GM23248 (cell line): ENCODE measurements at regions not wholly inside any gene's neighbourhood (a gene's known extent, or its start where the extent isn't known, plus 50 kb on each side); places are given as distances from the start of the nearest gene placed in this dataset.

Source experiments
- EZH2 ChIP-seq: fragments of 200-600 bp; sonication (generic); IDR thresholded peaks from 2 replicates; pipeline ENCODE4 v1.6.1; 2018; ENCODE audit warnings: antibody characterized with exemption, mild to moderate bottlenecking; ENCODE audit not compliant: insufficient read depth, poor library complexity, severe bottlenecking
- EZH2phosphoT487 ChIP-seq: fragments of 200-600 bp; sonication (generic); IDR thresholded peaks from 2 replicates; pipeline ENCODE4 v1.6.1; 2018; ENCODE audit warnings: antibody characterized with exemption, moderate library complexity, mild to moderate bottlenecking, low read depth; ENCODE audit not compliant: insufficient read depth

DNA sequence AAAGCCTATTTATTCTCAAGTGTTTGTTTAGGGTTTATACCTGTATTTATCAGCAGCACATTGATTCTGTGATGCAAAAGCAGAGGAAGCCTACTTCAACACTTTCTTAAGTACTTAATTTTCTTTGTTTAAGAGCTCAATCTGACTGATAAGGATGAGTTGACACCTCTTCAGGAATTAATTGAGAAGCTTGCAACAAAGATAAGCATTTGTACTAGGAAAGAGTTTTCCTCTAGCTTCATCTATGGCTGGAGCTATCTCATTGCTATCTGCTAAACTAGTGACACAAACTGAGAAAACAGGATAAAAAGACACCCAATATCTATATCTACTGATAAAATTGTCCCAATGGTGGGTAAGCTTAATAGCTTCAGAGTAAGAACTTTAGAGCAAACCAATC is 170.1 kb upstream of the SLITRK6 start:
- TF ChIP-seq EZH2 = no peak
- no peak for TF ChIP-seq EZH2phosphoT487
